Activated CD8-positive, alpha-beta memory T cell treated with anti-CD3 and anti-CD28 coated beads, Interleukin-2, amount 10 ng/mL, durations not matched to agents 7 days and 5 days (primary cell): ENCODE measurements at regions not wholly inside any gene's neighbourhood (a gene's known extent, or its start where the extent isn't known, plus 50 kb on each side); places are given as distances from the start of the nearest gene placed in this dataset.

ENCODE experiments used
- ATAC-seq: fragments of 150-1000 bp; cut with Tn5 transposase; one replicate; pipeline ENCODE4 v1.10.0; 2021; ENCODE audit warnings: moderate library complexity
- CTCF ChIA-PET: fragments of 350-600 bp; sonication (Branson Sonifier 250); formaldehyde crosslinking; loops from one replicate; lab custom pipeline; 2021; ENCODE audit warnings: antibody characterized with exemption; lab: Charles Lee
- DNase-seq: peaks from one replicate; pipeline ENCODE4 v3.0.0-alpha.2; 2020
- H3K27ac Mint-ChIP-seq: one replicate; pipeline ENCODE4 v1.8.0; 2021; ENCODE audit warnings: mild to moderate bottlenecking, mixed read lengths
- H3K27me3 Mint-ChIP-seq: one replicate; pipeline ENCODE4 v1.8.0; 2021; ENCODE audit warnings: mixed read lengths
- H3K36me3 Mint-ChIP-seq: one replicate; pipeline ENCODE4 v1.8.0; 2021; ENCODE audit warnings: mild to moderate bottlenecking, mixed read lengths
- H3K4me1 Mint-ChIP-seq: one replicate; pipeline ENCODE4 v1.8.0; 2021; ENCODE audit warnings: mixed read lengths
- H3K4me3 Mint-ChIP-seq: one replicate; pipeline ENCODE4 v1.8.0; 2021; ENCODE audit warnings: mild to moderate bottlenecking, moderate library complexity, mixed read lengths
- H3K9me3 Mint-ChIP-seq: one replicate; pipeline ENCODE4 v1.8.0; 2022; ENCODE audit warnings: low read depth, mixed read lengths

DNA sequence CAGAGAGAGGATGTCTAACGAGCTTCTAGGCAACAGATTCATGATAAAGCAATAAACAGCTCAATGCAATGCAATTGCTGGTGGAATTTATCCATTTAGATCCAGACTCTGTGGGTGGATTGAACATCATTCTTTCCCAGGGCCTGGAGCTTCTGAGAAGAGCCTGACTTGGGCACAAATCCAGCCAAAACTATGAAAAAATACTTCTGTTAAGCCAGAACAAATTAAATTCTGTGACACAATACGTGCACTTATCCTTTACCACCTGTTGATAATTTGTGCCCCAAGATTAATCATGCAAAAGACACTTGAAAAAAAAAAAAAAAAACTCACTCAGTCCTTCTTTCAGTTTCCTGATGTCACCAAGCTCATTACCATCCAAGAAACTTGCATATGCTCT, 446.0 kb upstream of the DCN start:
- CTCF ChIA-PET: no interaction called here
- H3K36me3 Mint-ChIP-seq: peaks cover 2% of the 10 kb centered on the region
- H3K27ac Mint-ChIP-seq: no peak overlapping the region
- peaks cover 10% of the 10 kb centered on the region for H3K9me3 Mint-ChIP-seq
- H3K27me3 Mint-ChIP-seq: no peaks in the 10 kb centered on the region
- ATAC-seq (no peak), DNase-seq (no peak)
- no peak overlapping the region for H3K4me3 Mint-ChIP-seq
- no peaks in the 10 kb centered on the region for H3K4me1 Mint-ChIP-seq

DNA sequence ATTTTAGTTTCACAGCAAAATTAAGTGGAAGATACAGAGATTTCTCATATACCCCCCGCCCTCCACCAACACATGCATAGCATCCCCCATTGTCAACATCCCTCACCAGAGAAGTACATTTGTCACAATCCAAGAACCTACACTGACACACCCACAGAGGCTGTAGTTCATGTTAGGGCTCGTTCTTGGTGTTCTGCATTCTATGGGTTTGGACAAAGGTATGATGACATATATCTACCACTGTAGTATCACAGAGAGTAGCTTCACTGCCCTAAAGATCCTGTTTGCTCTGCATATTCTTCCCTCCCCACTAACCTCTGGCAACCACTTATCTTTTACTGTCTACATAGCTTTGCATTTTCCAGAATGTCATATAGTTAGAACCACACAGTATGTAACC, 444.6 kb upstream of the DCN start:
- Mint-ChIP-seq H3K4me1 (no peaks in the 10 kb centered on the region), H3K4me3 (no peak overlapping the region), H3K36me3 (peaks cover 2% of the 10 kb centered on the region), H3K27ac (no peak overlapping the region), H3K9me3 (peaks cover 10% of the 10 kb centered on the region), H3K27me3 (no peaks in the 10 kb centered on the region)
- no peak for DNase-seq
- CTCF ChIA-PET: no interaction called here
- ATAC-seq: no peak

DNA sequence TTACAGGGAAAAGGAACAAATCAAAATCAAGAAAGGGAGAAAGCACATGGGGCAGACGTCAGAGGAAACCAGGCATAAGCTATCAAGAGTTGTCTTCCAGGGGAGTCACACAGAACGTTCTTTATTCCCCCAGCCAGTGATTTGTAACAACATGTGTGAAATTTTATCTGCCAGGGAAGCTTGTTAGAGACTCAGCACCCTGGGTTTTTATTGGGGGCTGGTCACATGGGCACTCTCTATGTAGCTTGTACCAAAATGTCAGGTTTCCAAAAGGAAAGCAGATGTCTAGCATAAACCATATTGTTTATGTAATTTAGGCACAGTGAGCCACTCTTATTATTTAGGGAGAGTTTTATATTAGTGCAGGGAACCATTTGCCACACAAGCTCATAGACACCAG, 440.4 kb upstream of the DCN start:
- DNase-seq (no peak), ATAC-seq (no peak)
- Mint-ChIP-seq H3K4me3 (no peak overlapping the region), H3K36me3 (peaks cover 2% of the 10 kb centered on the region), H3K27me3 (no peaks in the 10 kb centered on the region), H3K9me3 (peaks cover 10% of the 10 kb centered on the region), H3K27ac (no peak overlapping the region), H3K4me1 (peaks cover 3% of the 10 kb centered on the region)
- CTCF ChIA-PET: no interaction called here

DNA sequence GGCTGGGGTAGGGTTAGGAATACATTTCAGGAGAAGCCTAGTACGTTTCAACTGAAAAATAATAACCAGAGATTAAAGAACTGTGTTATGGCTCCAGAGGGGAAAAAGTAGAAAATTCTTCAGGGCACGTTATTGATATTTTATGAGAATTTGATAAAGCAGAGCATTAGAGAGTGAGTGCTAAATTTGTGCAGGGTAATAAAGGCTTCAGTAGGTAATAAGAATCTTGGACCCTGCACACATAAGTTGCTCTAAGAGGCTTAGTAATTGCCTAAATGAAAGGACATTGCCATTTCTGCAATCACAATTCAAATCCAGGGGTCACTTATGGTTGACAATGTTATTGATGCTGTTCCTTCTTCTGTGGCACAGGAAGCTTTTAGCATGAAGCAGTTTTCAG, 439.4 kb upstream of the DCN start:
- H3K4me1 Mint-ChIP-seq: peaks cover 5% of the 10 kb centered on the region
- peaks cover 2% of the 10 kb centered on the region for H3K36me3 Mint-ChIP-seq
- no peak overlapping the region for H3K27ac Mint-ChIP-seq
- peaks cover 9% of the 10 kb centered on the region for H3K9me3 Mint-ChIP-seq
- ATAC-seq (no peak), DNase-seq (no peak)
- CTCF ChIA-PET: no interaction called here
- H3K27me3 Mint-ChIP-seq: no peaks in the 10 kb centered on the region
- no peak overlapping the region for H3K4me3 Mint-ChIP-seq

DNA sequence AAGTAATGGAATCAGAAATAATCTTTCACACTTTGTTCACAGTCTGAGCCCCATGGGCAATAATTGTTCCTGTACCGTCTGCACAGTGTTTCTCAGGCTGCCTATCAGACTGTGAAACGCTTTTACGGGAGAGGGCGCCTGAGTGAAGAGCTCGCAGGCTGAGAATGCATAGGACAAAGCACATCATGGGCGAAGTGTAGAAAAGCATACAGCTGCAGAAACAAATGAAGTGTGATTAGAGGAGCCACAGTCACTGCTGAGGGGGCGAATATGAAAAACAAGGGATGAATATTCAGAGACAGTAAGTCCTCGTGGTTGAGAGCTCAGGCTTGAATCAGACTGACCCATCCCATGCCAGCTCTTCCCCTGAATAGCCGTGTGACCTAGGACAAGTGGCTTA, 438.4 kb upstream of the DCN start:
- Mint-ChIP-seq H3K27me3 (no peaks in the 10 kb centered on the region), H3K9me3 (peaks cover 4% of the 10 kb centered on the region), H3K36me3 (peaks cover 2% of the 10 kb centered on the region), H3K27ac (no peak overlapping the region), H3K4me3 (no peak overlapping the region), H3K4me1 (peaks cover 5% of the 10 kb centered on the region)
- no peak for ATAC-seq
- CTCF ChIA-PET: no interaction called here
- DNase-seq: no peak

DNA sequence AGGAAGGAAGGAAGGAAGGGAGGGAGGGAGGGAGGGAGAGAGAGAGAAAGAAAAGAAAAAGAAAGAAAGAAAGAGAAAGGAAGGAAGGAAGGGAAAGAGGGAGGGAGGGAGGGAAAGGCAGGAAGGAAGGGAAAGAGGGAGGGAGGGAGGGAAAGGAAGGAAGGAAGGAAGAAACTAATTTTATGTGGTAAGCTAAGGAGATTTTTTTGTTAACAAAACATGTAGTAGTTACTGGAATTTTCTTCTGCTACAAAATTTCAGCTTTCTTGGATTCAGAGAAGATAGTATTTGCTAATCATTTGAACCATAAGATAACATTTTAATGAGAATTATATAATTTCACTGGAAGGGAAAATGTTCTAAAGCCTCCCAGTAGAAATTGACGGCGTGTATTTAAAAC, 437.8 kb upstream of the DCN start:
- Mint-ChIP-seq H3K9me3 (peaks cover 2% of the 10 kb centered on the region), H3K4me1 (peaks cover 5% of the 10 kb centered on the region), H3K27ac (no peak overlapping the region), H3K27me3 (no peaks in the 10 kb centered on the region), H3K36me3 (peaks cover 2% of the 10 kb centered on the region), H3K4me3 (no peak overlapping the region)
- no peak for ATAC-seq
- DNase-seq: no peak
- CTCF ChIA-PET: no interaction called here

DNA sequence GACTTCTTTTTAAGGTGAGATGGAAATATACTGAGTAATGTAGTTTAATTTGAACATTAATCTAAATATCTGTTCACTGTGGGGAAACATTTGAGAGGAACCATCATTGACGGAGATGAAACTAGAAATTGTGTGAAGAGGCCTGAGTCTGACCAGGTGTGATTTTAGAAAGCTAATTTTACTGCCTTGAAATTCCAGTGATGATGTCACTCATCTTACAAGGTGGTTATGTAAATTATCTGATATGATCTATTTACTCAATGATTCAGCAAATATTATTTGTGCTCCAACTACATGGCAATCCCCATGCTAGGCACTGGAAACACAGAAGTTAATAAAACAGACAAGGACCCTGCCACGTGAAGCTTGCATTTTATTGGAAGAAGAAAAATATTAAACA, 435.7 kb upstream of the DCN start:
- Mint-ChIP-seq H3K27ac (no peak overlapping the region), H3K9me3 (no peaks in the 10 kb centered on the region), H3K4me3 (no peak overlapping the region), H3K36me3 (no peaks in the 10 kb centered on the region), H3K27me3 (no peaks in the 10 kb centered on the region), H3K4me1 (peaks cover 5% of the 10 kb centered on the region)
- CTCF ChIA-PET: no interaction called here
- no peak for DNase-seq
- no peak for ATAC-seq

DNA sequence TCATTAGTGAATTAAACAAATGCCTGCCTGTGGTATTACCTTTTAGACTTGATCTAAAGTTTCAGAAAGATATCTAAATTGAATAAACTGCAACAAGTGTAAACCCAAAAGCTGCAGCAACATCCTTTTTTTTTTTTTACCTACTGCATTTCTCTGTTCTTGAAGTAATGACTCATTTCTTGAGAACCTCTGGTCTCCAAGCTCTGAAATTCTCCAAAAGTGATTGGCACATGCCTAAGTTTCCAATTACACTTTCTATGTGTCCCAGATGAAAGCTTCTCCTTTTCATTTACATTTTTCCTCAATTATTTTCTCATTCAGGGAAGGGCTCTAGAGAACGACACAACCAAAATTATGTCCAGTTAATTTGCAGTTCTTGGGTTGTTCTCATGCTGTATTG, 435.2 kb upstream of the DCN start:
- Mint-ChIP-seq H3K4me1 (peaks cover 5% of the 10 kb centered on the region), H3K27ac (no peak overlapping the region), H3K27me3 (no peaks in the 10 kb centered on the region), H3K36me3 (no peaks in the 10 kb centered on the region), H3K9me3 (no peaks in the 10 kb centered on the region), H3K4me3 (no peak overlapping the region)
- CTCF ChIA-PET: no interaction called here
- DNase-seq (no peak), ATAC-seq (no peak)

DNA sequence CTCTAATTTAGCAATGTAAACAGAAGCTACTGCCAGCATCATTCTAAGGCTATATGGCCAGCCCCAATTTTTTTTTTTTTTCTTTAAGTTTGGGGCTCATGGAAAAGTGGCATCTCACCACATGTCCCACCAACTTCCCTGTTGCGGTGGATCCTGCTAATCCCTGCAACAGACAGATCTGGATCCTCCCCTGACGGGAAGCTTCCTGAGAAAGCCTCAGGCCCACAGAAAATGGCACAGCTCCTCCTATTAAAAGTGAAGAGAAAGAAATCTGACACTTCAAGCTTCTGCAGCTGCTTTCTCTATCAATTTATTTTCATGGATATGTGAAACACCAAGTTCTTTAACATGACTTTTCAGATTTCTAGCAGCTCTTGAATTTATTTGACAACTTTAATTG, 433.8 kb upstream of the DCN start:
- ATAC-seq (no peak), DNase-seq (no peak)
- Mint-ChIP-seq H3K4me3 (no peak overlapping the region), H3K4me1 (peaks cover 5% of the 10 kb centered on the region), H3K36me3 (no peaks in the 10 kb centered on the region), H3K27me3 (no peaks in the 10 kb centered on the region), H3K9me3 (no peaks in the 10 kb centered on the region), H3K27ac (no peak overlapping the region)
- CTCF ChIA-PET: no interaction called here

DNA sequence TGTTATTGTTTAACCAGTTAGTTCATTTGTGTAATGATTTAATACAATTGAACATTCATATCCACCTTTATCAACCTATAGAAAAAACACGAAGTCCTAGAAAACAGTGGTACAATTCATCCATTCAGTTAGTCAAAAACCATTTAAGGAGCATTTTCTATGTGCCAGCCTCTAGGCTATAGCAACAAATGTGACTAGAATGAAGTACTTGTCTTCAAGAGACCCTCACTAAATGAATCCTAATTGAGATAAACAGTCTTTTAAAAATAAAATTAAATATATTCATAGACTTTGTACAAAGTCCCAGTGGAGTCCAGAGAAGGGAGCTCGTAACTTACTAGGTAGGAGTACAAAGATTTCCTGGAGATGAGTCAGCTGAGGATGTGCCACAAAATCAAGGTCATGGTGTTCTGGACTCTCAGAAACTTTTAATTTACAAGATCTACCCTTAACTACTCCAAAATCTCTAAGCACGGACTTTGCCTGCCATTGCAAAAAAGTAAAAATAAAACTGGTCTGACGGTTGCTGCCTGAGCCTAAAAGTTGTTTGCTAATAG, 430.7 kb upstream of the DCN start:
- H3K4me1 Mint-ChIP-seq: peaks cover 5% of the 10 kb centered on the region

DNA sequence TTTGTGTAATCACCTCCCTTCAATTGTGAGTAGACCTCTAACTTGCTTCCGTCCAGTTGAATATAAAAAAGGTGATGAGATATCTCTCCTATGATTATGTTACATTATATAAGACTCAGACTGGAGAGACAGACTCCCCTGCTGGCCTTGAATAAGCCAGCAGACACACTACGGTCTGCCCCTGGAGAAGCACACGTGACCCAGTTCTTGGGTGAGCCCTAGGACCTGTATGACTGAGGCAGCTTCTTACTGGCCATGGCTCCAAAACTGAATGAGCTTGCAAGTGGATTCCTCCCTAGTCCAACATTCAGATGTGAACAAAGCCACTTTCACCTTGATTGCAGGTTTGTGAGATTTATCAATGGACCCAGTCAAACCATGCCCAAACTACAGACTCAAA, 427.9 kb upstream of the DCN start:
- Mint-ChIP-seq H3K4me1 (no peaks in the 10 kb centered on the region), H3K36me3 (no peaks in the 10 kb centered on the region), H3K27ac (no peak overlapping the region), H3K27me3 (no peaks in the 10 kb centered on the region), H3K4me3 (no peak overlapping the region), H3K9me3 (no peaks in the 10 kb centered on the region)
- CTCF ChIA-PET: no interaction called here
- no peak for ATAC-seq
- DNase-seq: no peak

More for the DNA sequence above, 430.7 kb upstream of the DCN start:
- no peaks in the 10 kb centered on the region for H3K36me3 Mint-ChIP-seq
- no peak for ATAC-seq
- CTCF ChIA-PET: no interaction called here
- H3K4me3 Mint-ChIP-seq: no peak overlapping the region
- no peak for DNase-seq
- H3K9me3 Mint-ChIP-seq: no peaks in the 10 kb centered on the region
- no peaks in the 10 kb centered on the region for H3K27me3 Mint-ChIP-seq
- no peak overlapping the region for H3K27ac Mint-ChIP-seq

DNA sequence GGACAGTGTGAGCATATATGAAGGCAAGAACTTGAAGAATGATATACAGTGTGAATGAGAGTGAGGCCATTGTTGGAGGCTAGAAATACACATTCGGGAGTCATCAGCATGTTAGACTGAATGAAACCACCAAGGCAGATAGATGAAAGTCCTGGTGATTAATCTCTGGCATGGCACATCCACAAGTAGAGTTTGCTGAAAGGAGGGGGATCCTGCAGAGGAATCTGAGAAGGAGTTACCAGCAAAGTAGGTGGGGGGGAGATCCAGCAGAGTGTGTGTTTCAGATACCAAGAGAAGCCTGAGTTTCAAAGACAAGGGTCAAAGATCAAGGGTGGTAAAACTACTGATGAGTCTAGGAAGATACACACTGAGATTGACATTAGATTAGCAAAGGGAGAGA, 426.7 kb upstream of the DCN start:
- ATAC-seq (no peak), DNase-seq (no peak)
- CTCF ChIA-PET: no interaction called here
- H3K4me3 Mint-ChIP-seq: no peak overlapping the region
- no peaks in the 10 kb centered on the region for H3K36me3 Mint-ChIP-seq
- no peak overlapping the region for H3K27ac Mint-ChIP-seq
- H3K9me3 Mint-ChIP-seq: no peaks in the 10 kb centered on the region
- no peaks in the 10 kb centered on the region for H3K4me1 Mint-ChIP-seq
- H3K27me3 Mint-ChIP-seq: no peaks in the 10 kb centered on the region

DNA sequence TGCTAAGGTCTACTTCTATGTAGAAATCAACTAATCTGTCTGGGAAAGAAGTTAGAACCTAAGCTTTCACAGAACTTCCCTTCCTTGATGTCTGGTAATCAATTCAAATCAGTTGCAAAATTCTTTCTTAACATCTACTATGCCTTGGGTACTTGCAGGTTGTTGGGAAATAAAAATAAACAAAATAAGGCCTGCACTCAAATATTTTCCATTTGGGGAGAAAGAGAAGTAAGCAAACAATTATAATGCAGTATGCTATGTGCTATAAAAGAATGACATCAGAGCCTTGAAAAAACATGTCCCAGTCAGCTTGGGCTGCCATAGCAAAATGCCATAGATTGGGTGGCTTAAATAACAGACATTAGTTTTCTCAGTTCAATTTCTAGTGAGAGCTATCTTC, 425.9 kb upstream of the DCN start:
- H3K4me1 Mint-ChIP-seq: no peaks in the 10 kb centered on the region
- no peaks in the 10 kb centered on the region for H3K9me3 Mint-ChIP-seq
- H3K36me3 Mint-ChIP-seq: no peaks in the 10 kb centered on the region
- ATAC-seq (no peak), DNase-seq (no peak)
- H3K4me3 Mint-ChIP-seq: no peak overlapping the region
- H3K27me3 Mint-ChIP-seq: no peaks in the 10 kb centered on the region
- no peak overlapping the region for H3K27ac Mint-ChIP-seq
- CTCF ChIA-PET: no interaction called here

DNA sequence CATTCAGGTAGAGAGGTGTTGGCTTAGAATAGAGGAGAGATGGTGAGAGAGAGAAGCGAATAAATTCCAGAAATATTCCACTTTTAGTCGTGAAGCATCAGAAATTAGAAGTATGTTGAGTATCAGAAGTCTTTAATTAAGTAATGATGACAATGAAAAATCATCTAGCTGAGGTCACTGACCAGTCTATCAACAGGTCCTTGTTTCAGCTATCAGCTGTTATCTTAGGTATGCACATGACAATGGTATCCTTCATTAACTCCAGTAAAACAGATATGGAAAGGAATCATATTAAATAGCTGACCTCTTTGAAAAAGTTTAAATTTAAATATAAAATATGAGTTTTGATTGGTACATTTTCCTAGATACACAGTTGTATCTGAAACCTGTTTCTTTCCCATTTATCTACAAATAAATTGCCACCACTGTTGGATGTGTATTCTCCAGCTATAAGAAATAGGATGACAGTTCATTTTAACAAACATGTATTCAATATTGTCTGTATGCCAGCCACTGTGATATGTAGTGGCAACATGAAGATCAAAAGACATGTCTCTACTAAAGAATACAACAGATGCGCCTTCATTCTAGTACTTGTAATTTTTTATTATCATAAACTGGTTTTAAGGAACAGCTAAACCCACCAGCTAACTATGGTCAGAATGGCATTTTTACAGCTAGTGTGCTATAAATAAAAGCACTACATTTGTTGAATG, 424.2 kb upstream of the DCN start:
- ATAC-seq: no peak
- no peak overlapping the region for H3K27ac Mint-ChIP-seq
- no peaks in the 10 kb centered on the region for H3K27me3 Mint-ChIP-seq
- H3K4me3 Mint-ChIP-seq: no peak overlapping the region
- no peaks in the 10 kb centered on the region for H3K9me3 Mint-ChIP-seq
- no peaks in the 10 kb centered on the region for H3K36me3 Mint-ChIP-seq
- no peak for DNase-seq
- no peaks in the 10 kb centered on the region for H3K4me1 Mint-ChIP-seq
- CTCF ChIA-PET: no interaction called here
